ENCODE measurements at regions not wholly inside any gene's neighbourhood (a gene's known extent, or its start where the extent isn't known, plus 50 kb on each side); places are given as distances from the start of the nearest gene placed in this dataset.

- H3K4me3 ChIP-seq (ENCODE audit: control insufficient read depth, low read depth, low read length), result no peak overlapping the region
- no peak for DNase-seq (ENCODE audit: low read depth)
- no peak for TF ChIP-seq CTCF (conservative IDR thresholded peaks at IDR 0.05; ENCODE audit: control insufficient read depth, insufficient read depth, low read depth, low read length)
These were observed 91.9 kb upstream of the OTOS start for GRCh38 chr2:240232264-240232915.

GRCh38 chr2:240232961-240233884 lies 92.8 kb upstream of the OTOS start:
- peak; percentile 78 for TF ChIP-seq CTCF (conservative IDR thresholded peaks at IDR 0.05; ENCODE audit: control insufficient read depth, insufficient read depth, low read depth, low read length)
- DNase-seq (ENCODE audit: low read depth), result peak; percentile 76
- peak overlapping the region; percentile 27 for H3K4me3 ChIP-seq (ENCODE audit: control insufficient read depth, low read depth, low read length)

- no peak for TF ChIP-seq CTCF (conservative IDR thresholded peaks at IDR 0.05; ENCODE audit: control insufficient read depth, insufficient read depth, low read depth, low read length)
- no peak overlapping the region for H3K4me3 ChIP-seq (ENCODE audit: control insufficient read depth, low read depth, low read length)
- DNase-seq (ENCODE audit: low read depth), result no peak
These were observed 93.5 kb upstream of the OTOS start for GRCh38 chr2:240233885-240234502.

- peak; percentile 47 for DNase-seq (ENCODE audit: low read depth)
- no peak overlapping the region for H3K4me3 ChIP-seq (ENCODE audit: control insufficient read depth, low read depth, low read length)
- TF ChIP-seq CTCF (conservative IDR thresholded peaks at IDR 0.05; ENCODE audit: control insufficient read depth, insufficient read depth, low read depth, low read length), result no peak
These were observed 94.1 kb upstream of the OTOS start for GRCh38 chr2:240234503-240234951.

GRCh38 chr2:240235149-240235803 lies 94.8 kb upstream of the OTOS start:
- no peak for TF ChIP-seq CTCF (conservative IDR thresholded peaks at IDR 0.05; ENCODE audit: control insufficient read depth, insufficient read depth, low read depth, low read length)
- no peak overlapping the region for H3K4me3 ChIP-seq (ENCODE audit: control insufficient read depth, low read depth, low read length)
- DNase-seq (ENCODE audit: low read depth), result no peak

- no peak for DNase-seq (ENCODE audit: low read depth)
- no peak overlapping the region for H3K4me3 ChIP-seq (ENCODE audit: control insufficient read depth, low read depth, low read length)
- TF ChIP-seq CTCF (conservative IDR thresholded peaks at IDR 0.05; ENCODE audit: control insufficient read depth, insufficient read depth, low read depth, low read length), result no peak
These were observed 95.4 kb upstream of the OTOS start for GRCh38 chr2:240235811-240236210.

All from fibroblast of mammary gland (primary cell).